NCI-H2081 treated with DMSO at 0.1 percent for 48 hours (cell line): ENCODE measurements at regions not wholly inside any gene's neighbourhood (a gene's known extent, or its start where the extent isn't known, plus 50 kb on each side); places are given as distances from the start of the nearest gene placed in this dataset.

Experiments used
- DNase-seq: peaks from one replicate; lab custom pipeline; 2025; lab: John Stamatoyannopoulos, UW

GRCh38 chr10:88200312-88201032 lies 337.0 kb downstream of the PTEN start:
- no peak for DNase-seq

DNA sequence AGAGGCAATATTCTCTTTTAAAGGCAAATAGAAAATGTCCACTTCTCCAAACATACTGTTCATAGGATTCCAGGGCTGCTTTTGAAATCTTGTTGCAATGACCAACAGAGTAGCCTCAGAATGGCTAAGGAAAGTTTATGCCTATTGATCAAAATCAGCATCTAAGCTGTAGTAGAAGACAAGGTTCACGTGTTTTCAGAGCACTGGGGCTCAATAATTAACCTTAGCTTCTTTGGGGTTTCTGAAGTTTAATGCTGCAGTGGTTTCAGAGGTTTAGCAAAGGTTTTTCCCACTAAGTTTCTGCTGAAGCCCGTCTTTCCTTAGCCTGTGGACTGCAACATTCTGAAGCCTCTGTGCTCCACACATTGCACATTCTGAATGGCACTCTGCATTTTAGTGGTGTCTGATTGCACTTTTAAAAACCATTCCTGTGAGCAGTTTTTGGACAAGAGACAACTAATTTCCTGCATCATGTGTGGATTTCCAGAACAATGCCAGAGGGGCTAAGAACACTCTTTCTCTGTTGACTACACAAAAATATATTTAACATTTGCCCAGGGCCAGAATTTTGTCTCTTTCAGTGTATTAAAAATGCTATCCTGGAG lies 342.5 kb downstream of the PTEN start:
- DNase-seq, result no peak

- DNase-seq, result no peak
Observed at GRCh38 chr10:88207121-88207546, 343.7 kb downstream of the PTEN start.

DNA sequence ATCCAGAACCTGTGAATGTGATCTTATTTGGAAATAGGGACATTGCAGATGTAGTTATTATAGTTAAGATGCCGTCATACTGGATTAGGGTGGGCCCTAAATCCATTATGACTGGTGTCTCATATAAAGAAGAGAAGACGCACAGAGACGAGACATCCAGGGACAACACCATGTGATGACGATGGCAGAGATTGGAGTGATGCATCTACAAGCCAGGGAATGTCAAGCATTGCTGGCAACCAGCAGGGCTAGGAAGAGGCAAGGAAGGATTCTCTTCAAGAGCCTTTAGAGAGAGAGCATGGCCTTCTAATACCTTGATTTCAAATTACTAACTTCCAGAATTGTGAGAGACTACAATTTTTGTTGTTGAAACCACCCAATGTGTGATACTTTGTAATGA lies 345.8 kb downstream of the PTEN start:
- DNase-seq, result no peak

DNA sequence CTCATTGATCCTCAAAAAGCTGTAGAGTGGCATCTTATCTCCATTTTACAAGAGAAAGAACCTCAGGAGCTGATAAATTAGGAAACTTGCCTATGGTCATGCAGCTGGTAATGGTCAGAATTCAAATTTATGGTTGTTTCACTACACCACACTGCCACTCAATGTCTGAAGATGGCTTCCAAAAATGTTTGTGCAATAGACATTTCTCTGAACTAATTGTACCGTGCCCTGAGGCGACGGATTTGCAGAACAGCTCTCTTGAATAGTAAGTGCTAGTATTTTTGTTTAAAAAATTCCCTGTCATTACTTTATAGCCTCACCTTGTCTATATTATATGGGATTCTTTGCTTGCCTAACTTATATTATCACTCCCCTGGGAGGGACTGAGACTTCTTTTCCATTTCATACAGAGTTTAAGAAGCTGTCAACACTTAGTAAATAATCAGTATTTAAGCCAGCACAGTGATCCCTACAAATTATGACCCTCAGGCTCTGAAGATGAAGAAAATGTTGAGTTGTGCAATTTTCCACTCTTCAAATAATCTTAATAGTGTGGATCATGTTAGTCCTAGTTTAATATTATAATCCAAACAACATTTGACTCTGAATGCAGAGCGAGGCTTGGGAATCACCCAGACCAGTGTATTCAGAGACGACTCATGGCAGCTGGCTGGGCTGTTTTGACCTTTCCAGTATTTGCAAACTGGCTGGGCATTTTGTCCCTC lies 346.6 kb downstream of the PTEN start:
- DNase-seq, result no peak

DNA sequence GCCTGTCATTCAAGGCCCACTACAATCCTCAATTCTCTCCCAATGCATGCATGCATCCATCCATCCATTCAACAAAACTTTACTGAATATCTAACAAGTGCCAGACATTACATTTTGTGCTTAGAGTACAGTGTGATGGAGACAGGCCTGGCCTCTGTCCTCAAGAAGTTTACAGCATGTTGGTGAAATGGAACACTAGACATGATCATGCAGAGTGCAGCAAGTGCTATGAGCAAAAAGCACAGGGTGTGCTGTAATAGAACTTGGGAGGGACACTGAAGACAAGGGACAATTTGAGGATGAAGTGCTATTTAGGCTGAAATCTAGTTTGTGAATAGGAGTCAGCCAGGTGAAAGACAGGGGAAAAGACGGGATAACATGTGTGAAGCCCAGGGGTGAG lies 347.8 kb downstream of the PTEN start:
- no peak for DNase-seq

DNA sequence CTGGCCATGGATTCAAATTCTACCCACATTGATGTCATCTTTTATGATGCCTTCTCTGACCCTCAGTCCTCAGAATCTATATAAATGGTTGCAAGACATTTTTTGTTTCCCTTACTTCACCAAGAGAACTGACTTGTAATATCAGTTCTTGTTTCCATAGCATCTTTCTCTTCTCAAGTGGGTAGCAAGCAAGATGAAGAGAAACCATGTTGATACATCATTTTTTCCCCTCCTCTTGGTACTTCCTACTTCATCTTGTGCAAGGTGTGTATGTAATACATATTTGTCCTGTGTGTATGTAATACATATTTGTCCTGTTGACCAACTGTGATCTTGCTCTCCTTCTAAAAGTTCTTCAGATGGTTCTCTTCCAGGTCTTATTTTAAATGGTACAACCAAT lies 348.6 kb downstream of the PTEN start:
- DNase-seq, result no peak

DNA sequence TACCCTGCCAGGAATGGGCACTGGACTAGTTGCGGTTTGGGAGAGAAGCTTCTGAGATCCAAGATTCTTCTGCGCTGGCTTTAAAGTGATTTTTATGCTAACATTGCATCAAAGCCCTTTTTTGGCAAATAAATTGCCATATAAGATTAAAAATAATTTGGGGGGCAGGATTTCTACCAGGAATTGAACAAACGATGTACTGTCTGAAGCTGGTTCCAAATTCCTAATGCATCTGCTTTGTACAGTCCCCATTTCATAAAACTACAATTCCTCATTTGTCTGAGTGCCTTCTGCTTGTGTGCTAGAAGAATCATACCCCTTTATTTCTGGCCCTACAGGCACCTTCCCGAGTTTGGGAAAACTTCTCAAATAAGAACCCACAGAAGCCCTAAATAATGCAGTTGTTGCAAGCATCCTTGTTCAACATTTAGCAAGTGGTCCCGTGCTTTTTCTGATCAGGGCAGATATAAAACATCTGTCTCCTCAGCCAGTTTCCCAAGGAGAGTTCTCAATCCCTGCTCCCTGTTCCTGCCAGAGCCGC lies 349.7 kb downstream of the PTEN start:
- DNase-seq, result no peak

DNA sequence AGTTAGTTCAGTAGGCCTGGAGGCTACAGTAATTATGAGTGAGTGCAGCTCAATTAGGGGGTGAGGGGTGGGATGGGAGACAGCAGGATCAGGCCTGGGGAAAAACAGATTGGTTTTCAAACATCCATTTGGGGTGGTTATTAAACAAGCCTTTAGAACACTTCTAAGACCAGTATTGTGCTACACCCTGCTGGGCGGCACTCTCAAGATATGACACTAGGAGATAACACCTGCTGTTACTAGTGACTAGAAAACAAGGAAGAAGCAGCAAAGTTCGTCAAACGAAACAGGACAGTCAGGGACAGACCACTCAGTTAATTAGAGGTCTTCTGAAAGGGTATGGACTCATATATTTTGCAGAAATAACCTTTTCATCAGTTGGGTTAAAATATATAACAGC lies 353.6 kb downstream of the PTEN start:
- DNase-seq, result no peak

- no peak for DNase-seq
Observed at GRCh38 chr10:88218362-88218761, 354.9 kb downstream of the PTEN start.

DNA sequence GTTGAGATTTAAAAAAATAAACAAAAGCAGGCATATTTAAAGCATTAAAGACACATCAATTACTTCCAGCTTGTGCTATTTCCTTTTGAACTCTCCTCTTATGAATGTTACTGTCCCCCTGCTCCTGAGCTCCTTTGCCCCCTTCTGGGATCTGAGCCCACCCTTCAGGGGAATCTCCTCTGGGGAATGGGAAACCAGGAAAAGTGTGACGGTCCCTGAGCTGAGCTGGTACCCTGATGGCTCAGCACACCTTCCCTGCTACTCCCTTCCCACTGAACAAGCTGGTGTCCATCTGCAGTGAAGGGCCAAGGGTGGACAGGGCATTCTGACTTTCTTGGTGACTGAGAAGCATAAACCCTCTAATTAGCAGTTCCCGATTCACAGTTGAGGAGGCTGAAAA lies 356.3 kb downstream of the PTEN start:
- DNase-seq, result no peak

GRCh38 chr10:88221010-88221973 lies 357.9 kb downstream of the PTEN start:
- no peak for DNase-seq

- DNase-seq, result no peak
Observed at GRCh38 chr10:88222881-88223280, 359.5 kb downstream of the PTEN start.
